HepG2 (cell line): ENCODE measurements at regions not wholly inside any gene's neighbourhood (a gene's known extent, or its start where the extent isn't known, plus 50 kb on each side); places are given as distances from the start of the nearest gene placed in this dataset.

Experiments used
- BRCA1 ChIP-seq: sonication (generic); formaldehyde crosslinking; IDR thresholded peaks from 2 replicates; pipeline ENCODE4 v1.4.0; 2020; ENCODE audit warnings: missing genetic modification reagents
- FOXC1 ChIP-seq: sonication (generic); formaldehyde crosslinking; IDR thresholded peaks from 2 replicates; pipeline ENCODE4 v1.8.0; 2022; ENCODE audit warnings: mild to moderate bottlenecking, missing genetic modification reagents, borderline replicate concordance
- KAT7 ChIP-seq: IDR thresholded peaks from 2 replicates; pipeline ENCODE4 v1.6.1; 2018; ENCODE audit warnings: borderline replicate concordance, missing compliant biosample characterization
- KDM5A ChIP-seq: fragments of 200-600 bp; sonication (generic); IDR thresholded peaks from 2 replicates; pipeline ENCODE4 v1.7.0; 2018; ENCODE audit warnings: antibody characterized with exemption, mild to moderate bottlenecking, low read length, borderline replicate concordance
- SIN3B ChIP-seq: fragments of 150-350 bp; IDR thresholded peaks from 2 replicates; pipeline ENCODE4 v1.6.1; 2014; ENCODE audit warnings: low read length
- SMC3 ChIP-seq: IDR thresholded peaks from 2 replicates; pipeline ENCODE4 v1.6.1; 2011; ENCODE audit warnings: low read length, improper control_type of control experiment
- TBX3 ChIP-seq: fragments of 450-650 bp; IDR thresholded peaks from 2 replicates; pipeline ENCODE4 v1.6.1; 2017; ENCODE audit warnings: antibody characterized with exemption, mild to moderate bottlenecking, inconsistent platforms, borderline replicate concordance
- TFDP2 ChIP-seq: sonication (generic); formaldehyde crosslinking; IDR thresholded peaks from 2 replicates; pipeline ENCODE4 v1.4.0; 2020; ENCODE audit warnings: missing genetic modification reagents
- ZBTB1 ChIP-seq: sonication (generic); formaldehyde crosslinking; IDR thresholded peaks from 2 replicates; pipeline ENCODE4 v1.4.0; 2020; ENCODE audit warnings: missing genetic modification reagents, borderline replicate concordance
- ZBTB10 ChIP-seq: sonication (generic); formaldehyde crosslinking; IDR thresholded peaks from 2 replicates; pipeline ENCODE4 v1.4.0; 2020; ENCODE audit warnings: missing genetic modification reagents, borderline replicate concordance
- ZBTB3 ChIP-seq: sonication (generic); formaldehyde crosslinking; IDR thresholded peaks from 2 replicates; pipeline ENCODE4 v1.4.0; 2020; ENCODE audit warnings: low read depth, mild to moderate bottlenecking, moderate library complexity, missing genetic modification reagents, borderline replicate concordance
- ZKSCAN5 ChIP-seq: sonication (generic); formaldehyde crosslinking; IDR thresholded peaks from 2 replicates; pipeline ENCODE4 v1.5.1; 2020; ENCODE audit warnings: mild to moderate bottlenecking, missing genetic modification reagents
- ZNF275 ChIP-seq: sonication (generic); formaldehyde crosslinking; IDR thresholded peaks from 2 replicates; pipeline ENCODE4 v1.8.0; 2022; ENCODE audit warnings: missing genetic modification reagents, mild to moderate bottlenecking, inconsistent platforms, borderline replicate concordance
- ZNF446 ChIP-seq: sonication (generic); formaldehyde crosslinking; IDR thresholded peaks from 2 replicates; pipeline ENCODE4 v1.5.0; 2020; ENCODE audit warnings: mild to moderate bottlenecking, missing genetic modification reagents
- ZNF546 ChIP-seq: sonication (generic); formaldehyde crosslinking; conservative IDR thresholded peaks from 2 replicates; pipeline ENCODE4 v1.8.1; 2023; ENCODE audit warnings: mild to moderate bottlenecking, missing genetic modification reagents
- ZNF598 ChIP-seq: sonication (generic); formaldehyde crosslinking; IDR thresholded peaks from 2 replicates; pipeline ENCODE4 v1.5.1; 2020; ENCODE audit warnings: mild to moderate bottlenecking, missing genetic modification reagents, borderline replicate concordance
- ZNF790 ChIP-seq: sonication (generic); formaldehyde crosslinking; IDR thresholded peaks from 2 replicates; pipeline ENCODE4 v1.8.0; 2022; ENCODE audit warnings: missing genetic modification reagents, mild to moderate bottlenecking, borderline replicate concordance

GRCh38 chr6:149190224-149190831, 127.2 kb upstream of the TAB2 start (continued):
- TF ChIP-seq ZBTB10 (CRISPR knock-in tag), result no peak
- TF ChIP-seq SIN3B, result no peak
- TF ChIP-seq ZNF546 (CRISPR knock-in tag), result no peak
- TF ChIP-seq TFDP2 (CRISPR knock-in tag), result no peak
- peak; percentile 66; the same call in 1 of the 2 replicates for TF ChIP-seq SMC3
- TF ChIP-seq ZNF790 (CRISPR knock-in tag), result no peak
- TF ChIP-seq ZBTB3 (CRISPR knock-in tag), result no peak
- no peak for TF ChIP-seq KDM5A
- TF ChIP-seq ZNF446 (CRISPR knock-in tag), result no peak
- no peak for TF ChIP-seq ZBTB1 (CRISPR knock-in tag)
- no peak for TF ChIP-seq ZNF598 (CRISPR knock-in tag)
- no peak for TF ChIP-seq FOXC1 (CRISPR knock-in tag)
- TF ChIP-seq TBX3, result no peak
- no peak for TF ChIP-seq KAT7 (CRISPR knock-in tag)
- no peak for TF ChIP-seq ZNF275 (CRISPR knock-in tag)
- no peak for TF ChIP-seq ZKSCAN5 (CRISPR knock-in tag)
- TF ChIP-seq BRCA1 (CRISPR knock-in tag), result no peak
